SK-N-SH (cell line): ENCODE measurements at regions not wholly inside any gene's neighbourhood (a gene's known extent, or its start where the extent isn't known, plus 50 kb on each side); places are given as distances from the start of the nearest gene placed in this dataset.

Experiments
- CTCF ChIA-PET: fragments of 300-600, 350-600 bp; formaldehyde crosslinking; extraction: SDS; loops from one replicate; lab custom pipeline; 2021; lab: Yijun Ruan, JAX
- POLR2A ChIA-PET: fragments of 350-600 bp; sonication (Branson Sonifier 250); formaldehyde crosslinking; extraction: SDS; loops from one replicate; lab custom pipeline; 2020; ENCODE audit warnings: antibody characterized with exemption, inconsistent platforms; lab: Yijun Ruan, JAX
- DNase-seq: peaks from one replicate; pipeline ENCODE4 v3.0.0; 2012
- H2AFZ ChIP-seq: fragments of 200-600 bp; sonication (generic); 2 replicates; pipeline ENCODE4 v1.8.1; 2016; ENCODE audit warnings: antibody characterized with exemption, mild to moderate bottlenecking, low read depth
- H3F3A ChIP-seq: fragments of 200-600 bp; sonication (generic); replicated peaks from 2 replicates; pipeline ENCODE3; 2016; ENCODE audit warnings: antibody characterized with exemption, mild to moderate bottlenecking; ENCODE audit not compliant: insufficient read depth
- H3K27ac ChIP-seq, 2 experiments: fragments of 200-500 bp in 1 of 2; fragments of 200-600 bp in 1 of 2; sonication (Bioruptor generic) in 1 of 2; sonication (generic), shearing (Covaris generic) in 1 of 2; 2 replicates each; pipeline versions ENCODE4 v1.5.1 to v1.6.1; 2014 to 2016; ENCODE audit warnings: low read depth in 2 of 2, inconsistent platforms in 1 of 2, low read length in 1 of 2, mild to moderate bottlenecking in 1 of 2, mixed read lengths in 1 of 2
- H3K27me3 ChIP-seq: fragments of 200-600 bp; sonication (generic), shearing (Covaris generic); 2 replicates; pipeline ENCODE4 v1.6.1; 2016; ENCODE audit warnings: mixed run types; ENCODE audit not compliant: insufficient read depth
- H3K36me3 ChIP-seq, 2 experiments: fragments of 200-500 bp in 1 of 2; fragments of 200-600 bp in 1 of 2; sonication (Bioruptor generic) in 1 of 2; sonication (generic) in 1 of 2; replicated peaks in 1 of 2; 2 replicates each; pipeline versions ENCODE3 to v1.5.1; 2014 to 2016; ENCODE audit warnings: low read length in 1 of 2, mild to moderate bottlenecking in 1 of 2; ENCODE audit not compliant: insufficient read depth in 2 of 2, control insufficient read depth in 1 of 2
- H3K4me1 ChIP-seq, 2 experiments: fragments of 200-500 bp in 1 of 2; fragments of 200-600 bp in 1 of 2; sonication (Bioruptor generic) in 1 of 2; sonication (generic), shearing (Covaris generic) in 1 of 2; 2 replicates each; pipeline versions ENCODE4 v1.5.1 to v1.6.1; 2014 to 2016; ENCODE audit warnings: low read depth in 1 of 2, low read length in 1 of 2, mixed run types in 1 of 2; ENCODE audit not compliant: insufficient read depth in 2 of 2, control insufficient read depth in 1 of 2
- H3K4me2 ChIP-seq: fragments of 200-600 bp; sonication (generic), shearing (Covaris generic); 2 replicates; pipeline ENCODE4 v1.6.1; 2017; ENCODE audit warnings: mixed run types
- H3K4me3 ChIP-seq, 2 experiments: fragments of 200-500 bp in 1 of 2; fragments of 200-600 bp in 1 of 2; sonication (Bioruptor generic) in 1 of 2; sonication (generic), shearing (Covaris generic) in 1 of 2; 2 replicates each; pipeline versions ENCODE4 v1.5.1 to v1.8.1; 2014 to 2016; ENCODE audit warnings: low read depth in 2 of 2, inconsistent platforms in 1 of 2, low read length in 1 of 2, mild to moderate bottlenecking in 1 of 2, mixed read lengths in 1 of 2, moderate library complexity in 1 of 2
- H3K79me2 ChIP-seq: fragments of 200-600 bp; sonication (generic); 2 replicates; pipeline ENCODE4 v1.8.1; 2017; ENCODE audit warnings: mild to moderate bottlenecking; ENCODE audit not compliant: insufficient read depth
- H3K9ac ChIP-seq: fragments of 200-600 bp; sonication (generic); 2 replicates; pipeline ENCODE4 v1.6.1; 2017; ENCODE audit warnings: mixed run types
- H3K9me2 ChIP-seq: fragments of 200-600 bp; sonication (generic); 2 replicates; pipeline ENCODE4 v1.6.1; 2017; ENCODE audit warnings: mixed run types
- H3K9me3 ChIP-seq: fragments of 200-600 bp; sonication (generic); 2 replicates; pipeline ENCODE4 v1.6.1; 2017; ENCODE audit warnings: mixed run types, mild to moderate bottlenecking, moderate library complexity
- H4K20me1 ChIP-seq: fragments of 200-600 bp; sonication (generic); 2 replicates; pipeline ENCODE4 v1.6.1; 2017; ENCODE audit warnings: mild to moderate bottlenecking, mixed run types; ENCODE audit not compliant: insufficient read depth
- CHD2 ChIP-seq: fragments of 150-350 bp; IDR thresholded peaks from 2 replicates; pipeline ENCODE4 v1.6.1; 2018; ENCODE audit warnings: low read length; ENCODE audit not compliant: partially characterized antibody
- ELF1 ChIP-seq: IDR thresholded peaks from 2 replicates; pipeline ENCODE4 v1.4.0; 2012
- EP300 ChIP-seq, 2 experiments: IDR thresholded peaks; 2 replicates each; pipeline versions ENCODE4 v1.4.0 to v1.6.1; 2012; ENCODE audit warnings: borderline replicate concordance in 1 of 2, low read depth in 1 of 2, low read length in 1 of 2
- EZH2phosphoT487 ChIP-seq: fragments of 200-600 bp; sonication (generic); IDR thresholded peaks from 2 replicates; pipeline ENCODE4 v1.6.1; 2017; ENCODE audit warnings: low read depth, mixed run types, mild to moderate bottlenecking, antibody characterized with exemption, moderate library complexity, borderline replicate concordance
- FOSL2 ChIP-seq: IDR thresholded peaks from 2 replicates; pipeline ENCODE4 v1.4.0; 2012; ENCODE audit warnings: low read depth, mild to moderate bottlenecking, moderate library complexity, borderline replicate concordance
- FOXJ3 ChIP-seq: sonication (generic); formaldehyde crosslinking; IDR thresholded peaks from 2 replicates; pipeline ENCODE4 v1.5.1; 2020; ENCODE audit warnings: mild to moderate bottlenecking, missing genetic modification reagents
- GABPA ChIP-seq: IDR thresholded peaks from 2 replicates; pipeline ENCODE4 v1.4.0; 2012; ENCODE audit warnings: low read depth, mild to moderate bottlenecking
- JUND ChIP-seq: IDR thresholded peaks from 2 replicates; pipeline ENCODE4 v1.4.0; 2012
- MEF2A ChIP-seq: IDR thresholded peaks from 2 replicates; pipeline ENCODE4 v1.4.0; 2012; ENCODE audit warnings: low read depth, borderline replicate concordance
- POLR2AphosphoS5 ChIP-seq: IDR thresholded peaks from 2 replicates; pipeline ENCODE4 v1.6.1; 2012; ENCODE audit warnings: low read depth, low read length
- RAD21 ChIP-seq: IDR thresholded peaks from 2 replicates; pipeline ENCODE4 v1.6.1; 2012; ENCODE audit warnings: mild to moderate bottlenecking, low read length
- RXRA ChIP-seq: IDR thresholded peaks from 2 replicates; pipeline ENCODE4 v1.4.0; 2012; ENCODE audit warnings: low read depth, mild to moderate bottlenecking, borderline replicate concordance
- SMC3 ChIP-seq: IDR thresholded peaks from 2 replicates; pipeline ENCODE4 v1.6.1; 2012; ENCODE audit warnings: low read depth, low read length, improper control_type of control experiment
- TAF1 ChIP-seq: IDR thresholded peaks from 2 replicates; pipeline ENCODE4 v1.6.1; 2012; ENCODE audit warnings: low read depth, mild to moderate bottlenecking, low read length, moderate library complexity, borderline replicate concordance
- TCF12 ChIP-seq: IDR thresholded peaks from 2 replicates; pipeline ENCODE4 v1.4.0; 2012
- TEAD4 ChIP-seq: IDR thresholded peaks from 2 replicates; pipeline ENCODE4 v1.4.0; 2012; ENCODE audit warnings: mild to moderate bottlenecking, borderline replicate concordance; ENCODE audit not compliant: insufficient read depth
- WGBS: methylation state at CpG from one replicate; pipeline ENCODE4 v1.1.6; 2017; ENCODE audit warnings: low lambda C conversion rate; 5-methylcytosine and 5-hydroxymethylcytosine counted together
- TF ChIP-seq, protein P1 (sequence below): IDR thresholded peaks from 2 replicates; pipeline ENCODE4 v1.4.0; 2012; ENCODE audit warnings: low read depth
- TF ChIP-seq, protein P2 (sequence below): IDR thresholded peaks from 2 replicates; pipeline ENCODE4 v1.4.0; 2012; ENCODE audit warnings: low read depth, borderline replicate concordance

DNA sequence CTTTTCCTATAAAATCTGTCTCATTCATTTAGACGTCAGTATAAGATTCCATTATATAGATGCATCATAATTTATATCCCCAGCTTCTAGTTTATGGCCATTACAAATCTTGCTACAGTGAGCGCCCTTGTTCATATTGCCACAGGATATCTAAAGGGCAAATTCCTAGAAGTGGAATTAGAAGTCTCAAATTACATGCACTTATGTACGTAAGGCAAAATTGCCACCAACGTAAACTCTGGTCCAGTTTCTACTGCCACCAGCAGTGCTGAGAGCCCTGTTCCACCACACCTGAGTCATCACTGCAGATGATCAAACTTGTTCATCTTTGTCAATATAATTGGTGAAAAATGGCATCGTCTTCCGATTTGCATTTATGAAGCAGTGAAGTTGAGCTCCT is 90.9 kb upstream of the ID2 start:
- no peaks in the 10 kb centered on the region for H4K20me1 ChIP-seq
- WGBS: 90% methylated on average over 6 of the region's 6 CpGs
- H3K9ac ChIP-seq: no peak overlapping the region
- ChIA-PET CTCF (interaction anchor here (1.0 to 1.1 kb wide), 2 partner anchors 9 to 10 kb away, joined by 3 to 5 read pairs; no protein-coding TSS in a partner anchor), POLR2A (no interaction called here)
- TF ChIP-seq, protein P1, sequence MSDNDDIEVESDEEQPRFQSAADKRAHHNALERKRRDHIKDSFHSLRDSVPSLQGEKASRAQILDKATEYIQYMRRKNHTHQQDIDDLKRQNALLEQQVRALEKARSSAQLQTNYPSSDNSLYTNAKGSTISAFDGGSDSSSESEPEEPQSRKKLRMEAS: no peak
- TF ChIP-seq RAD21 (no peak), CHD2 (no peak), SMC3 (no peak), TEAD4 (no peak), RXRA (no peak), ELF1 (no peak), EP300 (IDR thresholded peaks at IDR 0.05; ENCODE audit: borderline replicate concordance in 1 of 2, low read depth in 1 of 2, low read length in 1 of 2) (no peak), GABPA (no peak), JUND (no peak), MEF2A (no peak), FOXJ3 (CRISPR knock-in tag) (no peak), EZH2phosphoT487 (no peak)
- TF ChIP-seq, protein P2, sequence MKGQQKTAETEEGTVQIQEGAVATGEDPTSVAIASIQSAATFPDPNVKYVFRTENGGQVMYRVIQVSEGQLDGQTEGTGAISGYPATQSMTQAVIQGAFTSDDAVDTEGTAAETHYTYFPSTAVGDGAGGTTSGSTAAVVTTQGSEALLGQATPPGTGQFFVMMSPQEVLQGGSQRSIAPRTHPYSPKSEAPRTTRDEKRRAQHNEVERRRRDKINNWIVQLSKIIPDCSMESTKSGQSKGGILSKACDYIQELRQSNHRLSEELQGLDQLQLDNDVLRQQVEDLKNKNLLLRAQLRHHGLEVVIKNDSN: no peak
- H3K79me2 ChIP-seq: no peaks in the 10 kb centered on the region
- H3K4me1 ChIP-seq: no peaks in the 10 kb centered on the region; a peak in 1 of 4 replicates
- H3K27ac ChIP-seq: no peak overlapping the region
- H3K9me3 ChIP-seq: no peaks in the 10 kb centered on the region
- no peak overlapping the region for H3K4me3 ChIP-seq
- H2AFZ ChIP-seq: no peak overlapping the region
- DNase-seq: no peak
- H3F3A ChIP-seq: no peaks in the 10 kb centered on the region
- H3K4me2 ChIP-seq: no peak overlapping the region
- no peaks in the 10 kb centered on the region for H3K36me3 ChIP-seq
- H3K9me2 ChIP-seq: no peaks in the 10 kb centered on the region
- H3K27me3 ChIP-seq: no peaks in the 10 kb centered on the region

DNA sequence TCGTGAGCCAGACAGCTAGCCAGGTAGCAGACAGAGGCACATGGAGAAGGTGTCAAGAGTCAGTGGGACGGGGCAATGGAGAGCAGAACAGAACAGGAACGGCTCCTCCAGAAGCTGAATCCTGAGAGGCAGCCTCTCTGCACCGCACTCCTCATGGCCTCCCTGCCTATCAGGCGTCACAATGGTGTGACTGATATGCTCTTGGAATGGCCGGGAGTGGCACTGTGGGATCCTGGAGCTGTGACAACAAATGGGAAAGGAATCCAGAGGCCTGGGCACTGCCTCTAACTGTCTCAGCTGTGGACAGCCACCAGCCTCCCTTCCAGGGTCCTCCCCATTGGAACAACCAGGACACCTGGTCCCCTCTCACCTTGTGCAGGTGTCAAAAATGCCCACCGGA is 89.1 kb upstream of the ID2 start:
- Histone ChIP-seq H3F3A (no peaks in the 10 kb centered on the region), H3K4me3 (no peak overlapping the region), H3K27ac (no peak overlapping the region), H4K20me1 (no peaks in the 10 kb centered on the region), H3K27me3 (no peaks in the 10 kb centered on the region), H2AFZ (no peak overlapping the region), H3K9me3 (no peaks in the 10 kb centered on the region), H3K79me2 (no peaks in the 10 kb centered on the region), H3K9me2 (no peaks in the 10 kb centered on the region), H3K36me3 (no peaks in the 10 kb centered on the region), H3K4me1 (no peaks in the 10 kb centered on the region; a peak in 1 of 4 replicates), H3K9ac (no peak overlapping the region), H3K4me2 (no peak overlapping the region)
- DNase-seq: no peak
- TF ChIP-seq TAF1: no peak
- no peak for TF ChIP-seq POLR2AphosphoS5
- TF ChIP-seq, protein P1: no peak
- TF ChIP-seq TCF12: no peak
- no peak for TF ChIP-seq FOSL2
- TF ChIP-seq RAD21: no peak
- no peak for TF ChIP-seq GABPA
- TF ChIP-seq EP300 (IDR thresholded peaks at IDR 0.05; ENCODE audit: borderline replicate concordance in 1 of 2, low read depth in 1 of 2, low read length in 1 of 2): no peak
- WGBS: 70% methylated on average over 6 of the region's 7 CpGs
- CTCF ChIA-PET: interaction anchor here (0.6 kb wide), 1 partner anchor 227 kb away, joined by 3 read pairs; no protein-coding TSS in a partner anchor
- POLR2A ChIA-PET: no interaction called here
